22Rv1 (cell line): ENCODE measurements at regions not wholly inside any gene's neighbourhood (a gene's known extent, or its start where the extent isn't known, plus 50 kb on each side); places are given as distances from the start of the nearest gene placed in this dataset.

ENCODE experiments used
- ZFX ChIP-seq: fragments of 450-650 bp; IDR thresholded peaks from 2 replicates; pipeline ENCODE4 v1.6.1; 2017; ENCODE audit warnings: antibody characterized with exemption, borderline replicate concordance
- TF ChIP-seq, protein P1 (sequence below): fragments of 450-650 bp; IDR thresholded peaks from 2 replicates; pipeline ENCODE4 v1.5.1; 2017; ENCODE audit warnings: mild to moderate bottlenecking

- TF ChIP-seq, protein P1, sequence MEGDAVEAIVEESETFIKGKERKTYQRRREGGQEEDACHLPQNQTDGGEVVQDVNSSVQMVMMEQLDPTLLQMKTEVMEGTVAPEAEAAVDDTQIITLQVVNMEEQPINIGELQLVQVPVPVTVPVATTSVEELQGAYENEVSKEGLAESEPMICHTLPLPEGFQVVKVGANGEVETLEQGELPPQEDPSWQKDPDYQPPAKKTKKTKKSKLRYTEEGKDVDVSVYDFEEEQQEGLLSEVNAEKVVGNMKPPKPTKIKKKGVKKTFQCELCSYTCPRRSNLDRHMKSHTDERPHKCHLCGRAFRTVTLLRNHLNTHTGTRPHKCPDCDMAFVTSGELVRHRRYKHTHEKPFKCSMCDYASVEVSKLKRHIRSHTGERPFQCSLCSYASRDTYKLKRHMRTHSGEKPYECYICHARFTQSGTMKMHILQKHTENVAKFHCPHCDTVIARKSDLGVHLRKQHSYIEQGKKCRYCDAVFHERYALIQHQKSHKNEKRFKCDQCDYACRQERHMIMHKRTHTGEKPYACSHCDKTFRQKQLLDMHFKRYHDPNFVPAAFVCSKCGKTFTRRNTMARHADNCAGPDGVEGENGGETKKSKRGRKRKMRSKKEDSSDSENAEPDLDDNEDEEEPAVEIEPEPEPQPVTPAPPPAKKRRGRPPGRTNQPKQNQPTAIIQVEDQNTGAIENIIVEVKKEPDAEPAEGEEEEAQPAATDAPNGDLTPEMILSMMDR, result no peak
- no peak for TF ChIP-seq ZFX
Measured at GRCh38 chr6:120083186-120083585, 733.6 kb upstream of the MAN1A1 start.
